ENCODE measurements at regions not wholly inside any gene's neighbourhood (a gene's known extent, or its start where the extent isn't known, plus 50 kb on each side); places are given as distances from the start of the nearest gene placed in this dataset.
"Not testable (repeated sequence)": the region's sequence is repeated elsewhere in the genome, so short reads cannot be mapped to it uniquely, and the experiment has no call there.

GRCh38 chr6:126945150-126945685 lies 173.3 kb upstream of the RSPO3 start:
- ChIA-PET POLR2A (no interaction called here), CTCF (no interaction called here)
- no peaks in the 10 kb centered on the region for H3K9me3 Mint-ChIP-seq

GRCh38 chr6:126945812-126946360 lies 172.6 kb upstream of the RSPO3 start:
- H3K27ac Mint-ChIP-seq = no peak overlapping the region
- H3K36me3 Mint-ChIP-seq (ENCODE audit: low read depth) = no peaks in the 10 kb centered on the region
- no peaks in the 10 kb centered on the region for H3K9me3 Mint-ChIP-seq
- no peaks in the 10 kb centered on the region for H3K27me3 Mint-ChIP-seq
- H3K4me3 Mint-ChIP-seq = no peak overlapping the region
- ChIA-PET CTCF (no interaction called here), POLR2A (no interaction called here)
- H3K4me1 Mint-ChIP-seq = no peaks in the 10 kb centered on the region
- no peak for DNase-seq

More at GRCh38 chr6:126945150-126945685, 173.3 kb upstream of the RSPO3 start:
- H3K4me3 Mint-ChIP-seq = no peak overlapping the region
- H3K36me3 Mint-ChIP-seq (ENCODE audit: low read depth) = no peaks in the 10 kb centered on the region
- H3K4me1 Mint-ChIP-seq = no peaks in the 10 kb centered on the region
- DNase-seq = no peak
- H3K27me3 Mint-ChIP-seq = no peaks in the 10 kb centered on the region
- no peak overlapping the region for H3K27ac Mint-ChIP-seq

- Mint-ChIP-seq H3K27ac (no peak overlapping the region), H3K36me3 (ENCODE audit: low read depth) (no peaks in the 10 kb centered on the region), H3K27me3 (no peaks in the 10 kb centered on the region), H3K9me3 (no peaks in the 10 kb centered on the region), H3K4me3 (no peak overlapping the region), H3K4me1 (no peaks in the 10 kb centered on the region)
- DNase-seq = no peak
- POLR2A ChIA-PET = no interaction called here
- CTCF ChIA-PET = no interaction called here
Measured at GRCh38 chr6:126947070-126947469, 171.4 kb upstream of the RSPO3 start.

- POLR2A ChIA-PET = no interaction called here
- Mint-ChIP-seq H3K4me3 (no peak overlapping the region), H3K9me3 (no peaks in the 10 kb centered on the region), H3K36me3 (ENCODE audit: low read depth) (no peaks in the 10 kb centered on the region), H3K27me3 (no peaks in the 10 kb centered on the region), H3K4me1 (no peaks in the 10 kb centered on the region), H3K27ac (no peak overlapping the region)
- DNase-seq = no peak
- CTCF ChIA-PET = no interaction called here
Measured at GRCh38 chr6:126949786-126950185, 168.7 kb upstream of the RSPO3 start.

- Mint-ChIP-seq H3K36me3 (ENCODE audit: low read depth) (no peaks in the 10 kb centered on the region), H3K27me3 (no peaks in the 10 kb centered on the region), H3K27ac (no peak overlapping the region), H3K4me3 (no peak overlapping the region), H3K4me1 (no peaks in the 10 kb centered on the region), H3K9me3 (no peaks in the 10 kb centered on the region)
- CTCF ChIA-PET = interaction anchor here (1.6 kb wide), 1 partner anchor 13 kb away, joined by 4 read pairs; no protein-coding TSS in a partner anchor
- POLR2A ChIA-PET = no interaction called here
- DNase-seq = no peak
Measured at GRCh38 chr6:126955621-126956020, 162.8 kb upstream of the RSPO3 start.

- DNase-seq = no peak
- Mint-ChIP-seq H3K27me3 (no peaks in the 10 kb centered on the region), H3K9me3 (no peaks in the 10 kb centered on the region), H3K4me1 (no peaks in the 10 kb centered on the region), H3K36me3 (ENCODE audit: low read depth) (no peaks in the 10 kb centered on the region), H3K27ac (no peak overlapping the region), H3K4me3 (no peak overlapping the region)
- ChIA-PET POLR2A (no interaction called here), CTCF (no interaction called here)
Measured at GRCh38 chr6:126957721-126958120, 160.8 kb upstream of the RSPO3 start.

GRCh38 chr6:126959765-126960164 lies 158.7 kb upstream of the RSPO3 start:
- Mint-ChIP-seq H3K4me3 (no peak overlapping the region), H3K36me3 (ENCODE audit: low read depth) (no peaks in the 10 kb centered on the region), H3K4me1 (no peaks in the 10 kb centered on the region), H3K27me3 (no peaks in the 10 kb centered on the region), H3K9me3 (no peaks in the 10 kb centered on the region), H3K27ac (no peak overlapping the region)
- no peak for DNase-seq
- ChIA-PET POLR2A (no interaction called here), CTCF (no interaction called here)

GRCh38 chr6:126963077-126963809 lies 155.2 kb upstream of the RSPO3 start:
- no peaks in the 10 kb centered on the region for H3K27me3 Mint-ChIP-seq
- ChIA-PET CTCF (interaction anchor here (0.9 kb wide), 1 partner anchor 10 kb away, joined by 3 read pairs; no protein-coding TSS in a partner anchor), POLR2A (no interaction called here)
- no peaks in the 10 kb centered on the region for H3K4me1 Mint-ChIP-seq
- DNase-seq = no peak
- H3K27ac Mint-ChIP-seq = no peak overlapping the region
- no peak overlapping the region for H3K4me3 Mint-ChIP-seq
- H3K36me3 Mint-ChIP-seq (ENCODE audit: low read depth) = no peaks in the 10 kb centered on the region
- no peaks in the 10 kb centered on the region for H3K9me3 Mint-ChIP-seq

- Mint-ChIP-seq H3K27ac (no peak overlapping the region), H3K36me3 (ENCODE audit: low read depth) (no peaks in the 10 kb centered on the region), H3K4me1 (no peaks in the 10 kb centered on the region), H3K27me3 (no peaks in the 10 kb centered on the region), H3K4me3 (no peak overlapping the region), H3K9me3 (no peaks in the 10 kb centered on the region)
- CTCF ChIA-PET = interaction anchor here (0.6 kb wide), 1 partner anchor 753 kb away, joined by 3 read pairs; no protein-coding TSS in a partner anchor
- POLR2A ChIA-PET = no interaction called here
- DNase-seq = no peak
Measured at GRCh38 chr6:126967296-126968005, 151.0 kb upstream of the RSPO3 start.

GRCh38 chr6:126976253-126976797 lies 142.1 kb upstream of the RSPO3 start:
- no peaks in the 10 kb centered on the region for H3K27me3 Mint-ChIP-seq
- H3K9me3 Mint-ChIP-seq = no peaks in the 10 kb centered on the region
- no peak overlapping the region for H3K27ac Mint-ChIP-seq
- ChIA-PET CTCF (no interaction called here), POLR2A (no interaction called here)
- no peak for DNase-seq
- H3K36me3 Mint-ChIP-seq (ENCODE audit: low read depth) = no peaks in the 10 kb centered on the region
- H3K4me3 Mint-ChIP-seq = no peak overlapping the region
- H3K4me1 Mint-ChIP-seq = no peaks in the 10 kb centered on the region

- Mint-ChIP-seq H3K4me3 (no peak overlapping the region), H3K36me3 (ENCODE audit: low read depth) (no peaks in the 10 kb centered on the region)
Measured at GRCh38 chr6:126983779-126984178, 134.7 kb upstream of the RSPO3 start.

GRCh38 chr6:126988125-126988524 lies 130.3 kb upstream of the RSPO3 start:
- DNase-seq; H3K36me3 Mint-ChIP-seq (ENCODE audit: low read depth); H3K4me1 Mint-ChIP-seq; H3K27ac Mint-ChIP-seq; POLR2A ChIA-PET; CTCF ChIA-PET; H3K4me3 Mint-ChIP-seq; H3K27me3 Mint-ChIP-seq; H3K9me3 Mint-ChIP-seq: not testable (repeated sequence)

More at GRCh38 chr6:126983779-126984178, 134.7 kb upstream of the RSPO3 start:
- H3K27ac Mint-ChIP-seq = no peak overlapping the region
- H3K4me1 Mint-ChIP-seq = no peaks in the 10 kb centered on the region
- DNase-seq = no peak
- ChIA-PET POLR2A (no interaction called here), CTCF (no interaction called here)
- H3K9me3 Mint-ChIP-seq = peaks cover 4% of the 10 kb centered on the region
- no peaks in the 10 kb centered on the region for H3K27me3 Mint-ChIP-seq

- ChIA-PET POLR2A (no interaction called here), CTCF (no interaction called here)
- H3K27me3 Mint-ChIP-seq = no peaks in the 10 kb centered on the region
Measured at GRCh38 chr6:127000631-127001030, 117.8 kb upstream of the RSPO3 start.

More at GRCh38 chr6:127000631-127001030, 117.8 kb upstream of the RSPO3 start:
- Mint-ChIP-seq H3K36me3 (ENCODE audit: low read depth) (no peaks in the 10 kb centered on the region), H3K4me1 (no peaks in the 10 kb centered on the region), H3K4me3 (no peak overlapping the region), H3K27ac (no peak overlapping the region), H3K9me3 (no peaks in the 10 kb centered on the region)
- no peak for DNase-seq
